NCI-H2029 treated with DMSO at 0.1 percent for 48 hours (cell line): ENCODE measurements at regions not wholly inside any gene's neighbourhood (a gene's known extent, or its start where the extent isn't known, plus 50 kb on each side); places are given as distances from the start of the nearest gene placed in this dataset.

Experiments
- DNase-seq: peaks from one replicate; lab custom pipeline; 2025; lab: John Stamatoyannopoulos, UW

- no peak for DNase-seq
Observed at GRCh38 chr20:60901831-60902230, 350.2 kb upstream of the CDH4 start.

- no peak for DNase-seq
Observed at GRCh38 chr20:60903325-60903971, 348.6 kb upstream of the CDH4 start.

DNA sequence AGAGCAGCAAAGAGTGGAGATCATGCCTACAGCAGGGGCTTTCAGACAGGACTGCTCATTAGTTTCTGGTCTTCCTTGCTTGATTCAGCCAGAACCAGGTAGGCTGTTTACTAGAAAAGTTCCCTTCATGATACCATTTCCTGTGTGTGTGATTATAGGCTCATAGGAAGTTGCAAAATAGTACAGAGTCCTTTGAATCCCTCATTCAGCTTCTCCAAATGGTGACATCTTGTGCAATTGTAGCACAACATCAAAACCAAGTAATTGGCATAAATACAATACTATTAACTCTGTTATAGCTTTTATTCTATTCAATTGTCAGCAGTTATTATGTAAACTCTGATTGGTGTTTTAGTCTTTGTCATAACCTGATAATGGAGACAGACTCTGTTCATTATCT, 347.3 kb upstream of the CDH4 start:
- no peak for DNase-seq

DNA sequence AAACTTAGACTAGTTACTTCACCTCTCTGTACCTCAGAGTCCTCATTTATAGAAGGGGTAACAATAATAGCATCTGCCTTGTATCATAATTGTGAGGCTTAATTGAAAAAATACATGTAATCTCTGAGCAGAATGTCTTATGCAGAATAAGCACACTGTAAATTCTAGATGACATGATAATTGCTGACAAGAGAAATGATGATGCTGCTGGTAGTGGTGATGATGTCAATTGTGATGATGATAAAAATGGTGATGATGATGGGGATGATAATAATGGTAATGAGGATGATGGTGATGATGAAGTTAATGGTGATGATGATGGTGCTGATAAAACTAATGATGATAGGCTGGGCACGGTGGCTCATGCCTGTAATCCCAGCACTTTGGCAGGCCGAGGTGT, 346.1 kb upstream of the CDH4 start:
- DNase-seq: no peak

- no peak for DNase-seq
Observed at GRCh38 chr20:60906555-60906954, 345.5 kb upstream of the CDH4 start.

- no peak for DNase-seq
Observed at GRCh38 chr20:60913298-60913697, 338.8 kb upstream of the CDH4 start.

DNA sequence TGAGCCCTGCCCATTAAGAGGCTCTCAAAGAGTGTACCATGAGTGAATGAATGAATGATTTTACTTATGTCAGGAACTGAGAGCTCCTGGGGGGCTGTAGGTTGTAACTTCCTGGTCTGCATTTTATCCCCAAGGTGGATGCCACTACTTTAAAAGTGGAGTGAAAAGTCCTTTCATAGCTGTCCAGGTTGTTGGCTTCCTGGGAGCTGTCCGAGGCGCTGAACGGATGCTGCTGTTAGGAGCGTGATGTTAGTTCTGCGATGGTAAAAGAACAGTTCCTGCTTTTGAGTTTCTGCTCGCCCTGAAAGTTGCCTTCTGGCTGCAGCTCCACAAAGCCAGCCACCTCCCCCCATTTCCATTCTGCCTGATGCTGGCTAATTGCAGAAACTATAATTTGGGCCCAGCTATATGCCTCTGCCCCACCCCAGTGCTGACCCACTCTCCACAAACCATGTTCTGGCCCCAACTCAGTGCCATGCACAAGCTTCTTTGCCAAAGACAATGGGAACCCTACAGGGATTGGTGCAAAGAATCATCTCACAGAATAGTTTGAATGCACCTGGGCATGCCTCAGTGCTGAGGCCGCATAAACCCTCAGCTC, 330.9 kb upstream of the CDH4 start:
- DNase-seq: no peak

- no peak for DNase-seq
Observed at GRCh38 chr20:60926831-60927230, 325.2 kb upstream of the CDH4 start.

- no peak for DNase-seq
Observed at GRCh38 chr20:60928341-60928740, 323.7 kb upstream of the CDH4 start.

GRCh38 chr20:60930023-60930790, 321.9 kb upstream of the CDH4 start:
- no peak for DNase-seq

DNA sequence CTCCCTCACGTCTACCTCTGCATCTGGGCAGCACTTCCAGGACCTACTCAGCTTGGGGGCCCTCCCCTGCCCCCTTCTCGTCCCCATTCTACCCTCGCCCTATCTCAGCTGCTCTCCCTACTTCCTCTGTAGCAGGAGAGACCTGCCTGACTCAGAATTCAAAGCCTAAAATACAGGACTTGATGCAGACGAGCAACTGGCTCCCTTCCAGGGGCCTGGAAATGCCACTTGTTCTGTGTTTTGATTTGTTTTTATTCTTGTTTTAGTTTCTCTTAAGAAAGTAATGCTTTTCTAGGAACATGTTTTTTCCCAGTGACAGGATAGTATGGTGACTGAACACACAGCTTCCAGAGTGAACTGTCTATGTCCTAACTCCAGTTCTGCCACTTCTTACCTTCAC, 320.4 kb upstream of the CDH4 start:
- DNase-seq: no peak

DNA sequence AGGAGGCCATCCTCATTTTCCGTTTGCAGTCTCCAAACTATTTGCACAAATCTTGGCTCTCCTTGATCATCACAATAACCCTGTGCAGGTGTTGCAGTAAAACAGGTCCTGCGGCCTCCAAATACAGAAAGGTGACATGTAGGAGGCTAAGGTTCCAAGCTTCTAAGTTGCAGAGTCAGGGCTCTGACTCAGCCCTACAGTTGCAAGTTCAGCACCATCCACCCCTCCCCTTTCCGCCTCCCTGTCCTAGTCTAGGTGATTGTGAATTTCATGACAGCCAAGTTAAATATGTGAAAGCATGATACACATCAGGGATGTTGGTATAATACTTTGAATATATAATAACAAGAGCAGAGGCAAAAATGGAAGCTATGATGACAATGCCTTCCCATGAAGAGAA, 317.3 kb upstream of the CDH4 start:
- DNase-seq: no peak

DNA sequence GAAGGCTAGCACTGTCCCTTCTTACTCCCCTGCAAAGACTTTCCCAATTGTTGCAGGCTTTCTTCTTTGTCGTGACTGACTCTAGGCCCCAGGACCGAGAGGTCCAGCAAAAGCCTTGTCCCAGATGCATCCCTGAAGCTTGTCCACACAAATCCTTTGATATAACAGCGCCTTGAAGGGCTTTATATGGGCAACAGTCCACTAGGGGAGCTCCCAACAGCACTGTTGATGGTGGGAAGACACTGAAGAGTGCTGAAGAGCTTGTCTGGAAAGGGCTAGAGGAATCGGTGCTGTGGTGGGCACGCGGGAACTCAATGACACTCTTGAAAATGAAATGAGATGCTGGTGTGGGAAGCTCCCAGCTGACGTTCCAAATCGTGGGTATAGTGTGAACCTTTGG, 316.1 kb upstream of the CDH4 start:
- no peak for DNase-seq

DNA sequence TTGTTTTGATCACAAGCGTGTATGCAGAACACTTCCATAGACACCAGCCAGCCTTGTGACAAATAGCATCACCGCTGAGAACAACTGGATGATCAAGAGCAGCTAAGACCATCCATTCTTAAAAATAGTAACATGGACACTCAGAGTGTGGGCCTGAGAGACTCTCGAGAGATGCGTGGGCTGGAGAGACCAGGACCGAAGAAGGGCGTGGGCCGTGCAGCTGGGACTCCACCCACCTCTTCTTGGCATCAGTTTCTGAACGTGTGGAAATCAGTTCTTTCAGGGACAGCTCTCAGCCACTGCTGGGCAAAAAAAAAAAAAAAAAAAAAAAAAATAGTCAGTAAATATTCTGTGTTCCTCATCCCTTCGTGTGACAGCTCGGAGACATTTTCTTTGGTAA, 314.5 kb upstream of the CDH4 start:
- no peak for DNase-seq

DNA sequence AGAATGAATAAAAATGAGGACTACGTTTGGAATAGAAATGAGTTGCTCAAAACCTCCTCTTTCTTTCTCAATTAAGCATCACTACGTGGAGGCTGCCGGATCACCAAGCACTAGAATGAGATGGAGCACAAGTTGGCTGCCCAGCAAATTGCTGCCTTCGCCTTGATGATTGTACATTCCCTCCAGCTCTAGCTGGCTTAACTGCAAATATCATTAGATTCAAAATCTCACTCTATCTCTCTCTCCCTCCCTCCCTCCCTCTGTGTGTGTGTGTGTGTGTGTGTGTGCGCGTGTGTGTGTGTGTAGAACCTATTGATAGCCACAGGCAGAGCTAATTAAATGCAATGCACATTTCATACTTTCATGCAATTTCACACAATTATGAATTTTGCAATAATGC, 310.7 kb upstream of the CDH4 start:
- no peak for DNase-seq

DNA sequence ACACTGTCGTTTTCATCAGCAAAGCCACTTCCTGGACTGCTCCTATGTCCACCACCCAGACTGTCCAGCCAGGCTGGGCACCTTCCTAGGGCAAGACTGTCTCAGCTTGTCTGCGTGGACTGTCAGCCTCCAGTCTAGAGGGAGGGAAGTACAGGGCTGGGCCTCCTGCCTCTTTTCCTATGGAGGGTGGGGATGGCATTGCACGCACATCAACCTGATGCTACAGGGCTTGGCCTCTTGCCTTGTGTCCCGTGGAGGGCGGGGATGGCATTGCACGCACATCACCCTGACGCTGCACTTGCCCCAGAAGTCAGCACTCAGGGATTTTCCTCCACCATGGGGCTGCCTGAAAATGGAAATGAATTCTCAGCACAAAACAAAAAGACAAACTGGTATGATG, 304.2 kb upstream of the CDH4 start:
- no peak for DNase-seq

GRCh38 chr20:60948224-60948623, 303.8 kb upstream of the CDH4 start:
- DNase-seq: no peak

GRCh38 chr20:60950561-60950960, 301.5 kb upstream of the CDH4 start:
- no peak for DNase-seq

GRCh38 chr20:60950974-60951373, 301.1 kb upstream of the CDH4 start:
- DNase-seq: no peak

DNA sequence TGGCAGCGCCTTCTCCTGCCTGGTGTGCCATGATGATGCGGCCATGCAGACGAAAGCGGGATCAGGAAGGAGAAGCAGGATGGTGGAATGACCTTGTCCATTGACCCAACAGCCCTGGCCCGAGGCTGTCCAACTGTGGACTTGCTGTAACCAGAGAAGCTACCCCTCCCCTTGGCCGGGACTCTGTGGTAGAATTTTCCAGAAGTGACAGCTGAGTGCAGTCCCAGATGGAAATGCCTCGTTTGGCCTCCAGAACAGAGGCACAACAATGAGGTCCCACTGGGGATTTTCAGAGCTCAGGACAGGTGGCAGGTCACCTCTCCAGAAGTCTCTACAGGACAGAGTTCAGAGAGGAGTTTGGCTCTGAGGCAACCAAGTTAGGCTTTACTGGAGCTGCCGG, 299.2 kb upstream of the CDH4 start:
- no peak for DNase-seq

DNA sequence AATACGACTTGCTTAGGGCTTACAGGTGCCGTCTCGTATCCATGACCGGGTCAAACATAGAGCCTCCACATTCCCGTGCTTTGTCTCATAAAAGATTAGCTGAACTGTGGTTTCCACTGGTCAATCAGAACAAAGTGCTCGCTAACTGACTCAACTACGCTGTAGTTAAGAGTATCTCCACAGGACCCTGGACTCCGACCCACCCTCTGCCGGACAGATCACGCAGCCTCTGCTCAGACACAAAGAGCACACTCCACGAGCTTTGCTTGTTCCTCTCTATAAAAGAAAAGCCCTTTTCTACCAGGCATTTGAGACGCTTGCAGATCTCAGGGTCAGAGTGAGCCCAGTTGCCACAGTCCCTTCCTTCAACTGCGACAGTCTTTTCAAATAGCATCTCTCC, 298.7 kb upstream of the CDH4 start:
- DNase-seq: no peak

- DNase-seq: no peak
Observed at GRCh38 chr20:60955706-60956105, 296.4 kb upstream of the CDH4 start.

- DNase-seq: no peak
Observed at GRCh38 chr20:60956194-60956593, 295.9 kb upstream of the CDH4 start.

DNA sequence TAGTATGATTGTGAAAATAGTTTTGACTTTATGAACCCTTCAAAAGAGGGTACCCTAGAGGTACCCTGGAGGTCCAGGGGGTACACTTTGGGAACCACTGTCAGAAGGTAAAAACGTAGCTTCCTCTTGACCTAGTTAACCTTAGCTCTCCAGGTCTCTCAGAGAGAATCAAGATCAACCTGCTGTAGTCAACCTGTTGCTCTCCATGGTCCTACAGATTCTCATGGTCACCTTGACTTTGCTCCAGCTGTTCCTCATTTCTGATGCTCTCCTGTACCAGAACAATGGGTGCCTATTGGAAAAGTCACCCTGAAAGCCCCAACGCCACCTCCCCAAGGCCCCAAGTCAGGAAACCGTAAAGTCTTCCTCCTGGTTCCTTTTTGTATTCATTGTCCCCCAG, 294.4 kb upstream of the CDH4 start:
- DNase-seq: no peak
